ENCODE measurements at regions not wholly inside any gene's neighbourhood (a gene's known extent, or its start where the extent isn't known, plus 50 kb on each side); places are given as distances from the start of the nearest gene placed in this dataset.

DNA sequence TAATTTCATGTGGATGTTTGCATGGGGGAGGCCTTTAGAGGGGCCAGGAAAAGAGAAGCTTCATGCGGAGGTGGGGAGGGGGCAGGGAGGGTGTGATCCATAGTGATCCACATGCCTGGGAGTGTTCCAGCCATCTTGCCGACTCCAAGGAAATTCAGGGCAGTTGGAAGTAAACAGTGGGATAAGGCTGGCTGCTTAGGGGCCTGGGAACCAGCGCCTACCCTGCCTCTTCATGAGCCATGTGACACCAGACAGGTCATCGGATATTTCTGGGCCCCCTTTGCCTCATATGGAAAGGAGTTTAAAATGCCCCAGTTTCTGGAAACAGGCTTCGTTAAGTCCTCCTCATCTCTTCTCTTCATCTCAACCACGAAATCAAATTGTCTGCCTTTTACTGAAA, 983.2 kb downstream of the BCL11B start:
- TF ChIP-seq CTCF (IDR thresholded peaks at IDR 0.05; ENCODE audit: low read depth, low read length, missing control alignments), result no peak
- no peak for DNase-seq (ENCODE audit: low read depth)
- no peak overlapping the region for H3K4me3 ChIP-seq (ENCODE audit: low read depth, low read length)
- in situ Hi-C loops (cut with HindIII; ENCODE audit: low sequenced_read_pairs), result loop anchor here (5.0 kb wide), 1 partner anchor 42 kb away; no protein-coding TSS in a partner anchor

GRCh38 chr14:98290596-98290995, 981.4 kb downstream of the BCL11B start:
- H3K4me3 ChIP-seq (ENCODE audit: low read depth, low read length), result no peak overlapping the region
- DNase-seq (ENCODE audit: low read depth), result no peak
- TF ChIP-seq CTCF (IDR thresholded peaks at IDR 0.05; ENCODE audit: low read depth, low read length, missing control alignments), result no peak
- in situ Hi-C loops (cut with HindIII; ENCODE audit: low sequenced_read_pairs), result no loop called here

- TF ChIP-seq CTCF (IDR thresholded peaks at IDR 0.05; ENCODE audit: low read depth, low read length, missing control alignments), result no peak
- H3K4me3 ChIP-seq (ENCODE audit: low read depth, low read length), result no peak overlapping the region
- no peak for DNase-seq (ENCODE audit: low read depth)
- in situ Hi-C loops (cut with HindIII; ENCODE audit: low sequenced_read_pairs), result no loop called here
Measured at GRCh38 chr14:98292191-98292590, 979.8 kb downstream of the BCL11B start.

- TF ChIP-seq CTCF (IDR thresholded peaks at IDR 0.05; ENCODE audit: low read depth, low read length, missing control alignments), result no peak
- in situ Hi-C loops (cut with HindIII; ENCODE audit: low sequenced_read_pairs), result no loop called here
- H3K4me3 ChIP-seq (ENCODE audit: low read depth, low read length), result no peak overlapping the region
- peak; percentile 80 for DNase-seq (ENCODE audit: low read depth)
Measured at GRCh38 chr14:98293576-98293975, 978.4 kb downstream of the BCL11B start.

DNA sequence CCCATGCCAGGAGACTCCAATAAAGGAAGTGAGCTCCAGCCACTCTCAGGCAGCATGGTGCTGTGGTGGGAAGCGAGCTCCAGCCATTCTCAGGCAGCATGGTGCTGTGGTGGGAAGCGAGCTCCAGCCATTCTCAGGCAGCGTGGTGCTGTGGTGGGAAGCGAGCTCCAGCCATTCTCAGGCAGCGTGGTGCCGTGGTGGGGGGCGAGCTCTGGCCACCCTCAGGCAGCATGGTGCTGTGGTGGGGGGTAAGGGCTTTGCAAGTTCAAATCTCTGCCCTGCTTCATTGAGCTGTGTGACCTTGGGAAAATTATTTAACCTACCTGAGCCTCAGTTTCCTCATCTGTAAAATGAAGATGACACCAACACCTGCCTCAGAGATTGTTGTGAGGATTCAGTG, 975.1 kb downstream of the BCL11B start:
- DNase-seq (ENCODE audit: low read depth), result no peak
- in situ Hi-C loops (cut with HindIII; ENCODE audit: low sequenced_read_pairs), result no loop called here
- no peak for TF ChIP-seq CTCF (IDR thresholded peaks at IDR 0.05; ENCODE audit: low read depth, low read length, missing control alignments)
- H3K4me3 ChIP-seq (ENCODE audit: low read depth, low read length), result no peak overlapping the region

- in situ Hi-C loops (cut with HindIII; ENCODE audit: low sequenced_read_pairs), result no loop called here
- no peak overlapping the region for H3K4me3 ChIP-seq (ENCODE audit: low read depth, low read length)
- no peak for TF ChIP-seq CTCF (IDR thresholded peaks at IDR 0.05; ENCODE audit: low read depth, low read length, missing control alignments)
- no peak for DNase-seq (ENCODE audit: low read depth)
Measured at GRCh38 chr14:98297567-98297966, 974.4 kb downstream of the BCL11B start.
